WTC11 (cell line): ENCODE measurements at regions not wholly inside any gene's neighbourhood (a gene's known extent, or its start where the extent isn't known, plus 50 kb on each side); places are given as distances from the start of the nearest gene placed in this dataset.

Experiments
- ATF3 ChIP-seq: sonication (generic); formaldehyde crosslinking; conservative IDR thresholded peaks from 2 replicates; pipeline ENCODE4 v1.8.1; 2022; ENCODE audit warnings: mild to moderate bottlenecking, missing genetic modification reagents
- ETV6 ChIP-seq: sonication (generic); formaldehyde crosslinking; IDR thresholded peaks from 2 replicates; pipeline ENCODE4 v1.8.1; 2022; ENCODE audit warnings: mild to moderate bottlenecking, missing genetic modification reagents
- TEAD1 ChIP-seq: sonication (generic); formaldehyde crosslinking; IDR thresholded peaks from 2 replicates; pipeline ENCODE4 v1.8.0; 2022; ENCODE audit warnings: mild to moderate bottlenecking, missing genetic modification reagents
- ZBTB21 ChIP-seq: sonication (generic); formaldehyde crosslinking; IDR thresholded peaks from 2 replicates; pipeline ENCODE4 v1.8.1; 2023; ENCODE audit warnings: mild to moderate bottlenecking, missing genetic modification reagents, borderline replicate concordance
- ZNF281 ChIP-seq: sonication (generic); formaldehyde crosslinking; IDR thresholded peaks from 2 replicates; pipeline ENCODE4 v1.8.0; 2023; ENCODE audit warnings: mild to moderate bottlenecking, missing genetic modification reagents
- ZNF425 ChIP-seq: fragments of 250-450 bp; sonication (Bioruptor Pico); conservative IDR thresholded peaks from 2 replicates; pipeline ENCODE4 v1.9.0; 2021; ENCODE audit warnings: mild to moderate bottlenecking
- ZNF512 ChIP-seq: sonication (generic); formaldehyde crosslinking; IDR thresholded peaks from 2 replicates; pipeline ENCODE4 v1.8.1; 2022; ENCODE audit warnings: missing genetic modification reagents, borderline replicate concordance
- TF ChIP-seq, protein P1 (sequence below): fragments of 250-450 bp; sonication (Bioruptor Pico); IDR thresholded peaks from 2 replicates; pipeline ENCODE4 v1.9.0; 2021; ENCODE audit warnings: moderate library complexity, mild to moderate bottlenecking, inconsistent platforms, borderline replicate concordance

GRCh38 chr11:89660234-89660633, 49.9 kb upstream of the TRIM77 start (continued):
- TF ChIP-seq ZNF425 (CRISPR knock-in tag) (no peak), ZNF281 (CRISPR knock-in tag) (no peak), TEAD1 (CRISPR knock-in tag) (no peak), ZNF512 (CRISPR knock-in tag) (no peak), ZBTB21 (CRISPR knock-in tag) (no peak), ATF3 (CRISPR knock-in tag) (no peak), ETV6 (CRISPR knock-in tag) (no peak)
- TF ChIP-seq, protein P1, sequence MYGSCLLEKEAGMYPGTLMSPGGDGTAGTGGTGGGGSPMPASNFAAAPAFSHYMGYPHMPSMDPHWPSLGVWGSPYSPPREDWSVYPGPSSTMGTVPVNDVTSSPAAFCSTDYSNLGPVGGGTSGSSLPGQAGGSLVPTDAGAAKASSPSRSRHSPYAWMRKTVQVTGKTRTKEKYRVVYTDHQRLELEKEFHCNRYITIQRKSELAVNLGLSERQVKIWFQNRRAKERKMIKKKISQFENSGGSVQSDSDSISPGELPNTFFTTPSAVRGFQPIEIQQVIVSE = no peak
- TF ChIP-seq, all 79 proteins: peak for 0
